Activated naive CD8-positive, alpha-beta T cell treated with anti-CD3 and anti-CD28 coated beads, Interleukin-2, amount 10 ng/mL, durations not matched to agents 7 days and 5 days (primary cell): ENCODE measurements at regions not wholly inside any gene's neighbourhood (a gene's known extent, or its start where the extent isn't known, plus 50 kb on each side); places are given as distances from the start of the nearest gene placed in this dataset.
"Not testable (repeated sequence)": the region's sequence is repeated elsewhere in the genome, so short reads cannot be mapped to it uniquely, and the experiment has no call there.

Experiments
- ATAC-seq: fragments of 150-1000 bp; cut with Tn5 transposase; one replicate; pipeline ENCODE4 v1.10.0; 2021; ENCODE audit warnings: low read depth, moderate library complexity
- POLR2A ChIA-PET: fragments of 350-600 bp; sonication (Branson Sonifier 250); formaldehyde crosslinking; loops from one replicate; lab custom pipeline; 2021; ENCODE audit warnings: antibody characterized with exemption; lab: Charles Lee
- DNase-seq: peaks from one replicate; pipeline ENCODE4 v3.0.0; 2021
- H3K27ac Mint-ChIP-seq: one replicate; pipeline ENCODE4 v1.8.0; 2022; ENCODE audit warnings: mild to moderate bottlenecking, mixed read lengths
- H3K27me3 Mint-ChIP-seq: one replicate; pipeline ENCODE4 v1.8.0; 2022; ENCODE audit warnings: mild to moderate bottlenecking, moderate library complexity, mixed read lengths
- H3K36me3 Mint-ChIP-seq: one replicate; pipeline ENCODE4 v1.8.0; 2021; ENCODE audit warnings: mild to moderate bottlenecking, mixed read lengths
- H3K4me1 Mint-ChIP-seq: one replicate; pipeline ENCODE4 v1.8.0; 2021; ENCODE audit warnings: mixed read lengths
- H3K4me3 Mint-ChIP-seq: one replicate; pipeline ENCODE4 v1.8.0; 2022; ENCODE audit warnings: mild to moderate bottlenecking, moderate library complexity, mixed read lengths
- H3K9me3 Mint-ChIP-seq: one replicate; pipeline ENCODE4 v1.8.0; 2021; ENCODE audit warnings: mixed read lengths

GRCh38 chrX:150063138-150063518, 124.8 kb upstream of the EOLA2 start:
- H3K27ac Mint-ChIP-seq: no peak overlapping the region
- POLR2A ChIA-PET: no interaction called here

DNA sequence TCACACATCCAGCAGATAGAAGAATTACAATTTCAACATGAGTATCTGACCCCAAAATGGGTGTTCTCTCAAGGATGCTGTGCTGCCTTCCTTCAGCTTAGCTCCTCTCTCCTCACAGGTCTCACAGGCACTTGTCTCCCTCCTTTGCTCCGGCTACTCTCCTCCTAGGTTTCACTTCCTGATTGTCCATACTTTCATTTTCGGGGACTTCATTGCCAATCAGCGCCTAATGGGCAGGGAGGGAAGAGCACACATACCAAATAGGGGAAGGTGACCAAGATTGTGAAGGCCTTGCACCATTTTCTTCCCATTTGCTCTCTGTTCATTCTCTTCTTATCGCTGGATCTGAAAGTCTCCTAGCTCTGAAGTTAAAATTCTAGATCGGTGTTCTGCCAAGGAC, 125.4 kb upstream of the EOLA2 start:
- ATAC-seq (no peak), DNase-seq (no peak)
- Mint-ChIP-seq H3K9me3 (no peaks in the 10 kb centered on the region), H3K4me3 (no peak overlapping the region), H3K27me3 (peaks cover 4% of the 10 kb centered on the region), H3K4me1 (peaks cover 7% of the 10 kb centered on the region), H3K27ac (no peak overlapping the region), H3K36me3 (no peaks in the 10 kb centered on the region)
- POLR2A ChIA-PET: no interaction called here

More at GRCh38 chrX:150063138-150063518, 124.8 kb upstream of the EOLA2 start:
- H3K4me3 Mint-ChIP-seq: no peak overlapping the region
- no peaks in the 10 kb centered on the region for H3K36me3 Mint-ChIP-seq
- ATAC-seq: no peak
- DNase-seq: no peak
- H3K9me3 Mint-ChIP-seq: no peaks in the 10 kb centered on the region
- peaks cover 7% of the 10 kb centered on the region for H3K4me1 Mint-ChIP-seq
- H3K27me3 Mint-ChIP-seq: peaks cover 4% of the 10 kb centered on the region

DNA sequence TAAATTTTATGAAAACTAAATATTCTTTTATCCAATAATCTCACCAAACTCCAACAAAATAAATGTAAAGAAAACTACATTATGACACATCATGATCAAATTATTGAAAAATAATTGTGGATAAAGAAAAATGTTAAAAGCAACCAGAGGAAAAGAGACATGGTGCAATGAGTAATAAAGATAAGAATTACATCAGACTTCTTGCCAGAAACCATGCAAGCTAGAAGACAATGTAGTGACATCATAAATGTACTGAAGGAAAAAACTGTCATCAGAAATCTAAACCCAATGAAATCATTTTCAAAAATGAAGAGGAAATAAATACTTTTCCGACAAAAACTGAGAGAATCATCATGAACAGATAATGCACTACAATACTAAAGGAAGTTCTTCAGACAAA, 135.9 kb upstream of the EOLA2 start:
- ATAC-seq: no peak

DNA sequence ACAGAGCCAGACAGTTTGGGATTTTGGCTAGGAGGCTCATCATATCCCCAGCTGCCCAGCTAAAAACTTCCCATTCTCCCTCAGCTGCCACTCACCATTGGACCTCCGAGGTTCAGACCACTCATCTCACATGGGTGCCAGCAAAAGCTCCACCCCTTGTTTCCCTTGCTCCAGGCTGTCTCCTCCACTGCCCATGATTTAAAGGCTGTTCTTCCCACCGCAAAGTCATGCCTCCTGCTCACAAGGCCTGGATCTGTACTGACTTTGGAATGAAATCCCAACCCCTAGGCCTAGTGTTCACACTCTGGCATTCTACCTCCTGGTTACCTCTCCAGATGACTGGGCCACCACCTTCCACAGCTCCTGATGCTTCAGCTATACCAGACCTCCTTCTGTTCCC, 142.2 kb upstream of the EOLA2 start:
- H3K27ac Mint-ChIP-seq: no peak overlapping the region
- H3K4me1 Mint-ChIP-seq: no peaks in the 10 kb centered on the region
- H3K9me3 Mint-ChIP-seq: no peaks in the 10 kb centered on the region
- POLR2A ChIA-PET: no interaction called here
- no peak for DNase-seq
- H3K27me3 Mint-ChIP-seq: no peaks in the 10 kb centered on the region
- H3K36me3 Mint-ChIP-seq: no peaks in the 10 kb centered on the region
- H3K4me3 Mint-ChIP-seq: no peak overlapping the region
- ATAC-seq: no peak

More for the DNA sequence above, 135.9 kb upstream of the EOLA2 start:
- no peak overlapping the region for H3K4me3 Mint-ChIP-seq
- H3K27me3 Mint-ChIP-seq: peaks cover 6% of the 10 kb centered on the region
- no peaks in the 10 kb centered on the region for H3K36me3 Mint-ChIP-seq
- POLR2A ChIA-PET: no interaction called here
- no peak for DNase-seq
- H3K4me1 Mint-ChIP-seq: no peaks in the 10 kb centered on the region
- H3K9me3 Mint-ChIP-seq: no peaks in the 10 kb centered on the region
- no peak overlapping the region for H3K27ac Mint-ChIP-seq

DNA sequence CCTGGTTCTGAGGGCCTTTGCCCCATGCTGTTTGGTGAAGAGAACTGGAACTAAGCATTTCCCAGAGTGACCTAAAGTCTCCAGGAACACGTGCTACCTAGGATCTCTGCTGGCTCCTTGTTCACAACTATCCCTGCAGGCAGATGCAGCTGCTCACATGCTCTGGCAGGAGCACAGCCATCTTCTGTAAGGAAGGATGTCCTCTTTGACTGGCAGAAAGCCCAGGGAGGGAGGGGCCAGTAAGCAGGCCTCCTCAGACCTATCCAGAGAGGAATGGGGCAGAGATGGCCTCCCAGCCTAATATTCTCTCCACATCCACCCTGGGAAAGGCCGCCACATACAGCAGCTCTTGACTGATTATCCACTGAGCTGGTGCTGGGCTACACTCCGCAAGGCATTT, 142.8 kb upstream of the EOLA2 start:
- POLR2A ChIA-PET: no interaction called here
- no peaks in the 10 kb centered on the region for H3K4me1 Mint-ChIP-seq
- H3K27ac Mint-ChIP-seq: no peak overlapping the region
- H3K9me3 Mint-ChIP-seq: no peaks in the 10 kb centered on the region
- H3K4me3 Mint-ChIP-seq: no peak overlapping the region
- ATAC-seq (no peak), DNase-seq (no peak)
- H3K36me3 Mint-ChIP-seq: no peaks in the 10 kb centered on the region
- no peaks in the 10 kb centered on the region for H3K27me3 Mint-ChIP-seq

- no peaks in the 10 kb centered on the region for H3K9me3 Mint-ChIP-seq
- POLR2A ChIA-PET: no interaction called here
- H3K27me3 Mint-ChIP-seq: no peaks in the 10 kb centered on the region
- DNase-seq: no peak
- H3K36me3 Mint-ChIP-seq: no peaks in the 10 kb centered on the region
- no peak overlapping the region for H3K4me3 Mint-ChIP-seq
- no peak overlapping the region for H3K27ac Mint-ChIP-seq
- no peak for ATAC-seq
- no peaks in the 10 kb centered on the region for H3K4me1 Mint-ChIP-seq
These were observed 146.4 kb upstream of the EOLA2 start for GRCh38 chrX:150084496-150085229.

GRCh38 chrX:150085881-150086280, 147.6 kb upstream of the EOLA2 start:
- DNase-seq: no peak
- Mint-ChIP-seq H3K27me3 (no peaks in the 10 kb centered on the region), H3K4me1 (no peaks in the 10 kb centered on the region), H3K4me3 (no peak overlapping the region), H3K9me3 (no peaks in the 10 kb centered on the region), H3K27ac (no peak overlapping the region), H3K36me3 (no peaks in the 10 kb centered on the region)
- POLR2A ChIA-PET: no interaction called here
- ATAC-seq: no peak

- no peaks in the 10 kb centered on the region for H3K27me3 Mint-ChIP-seq
- H3K36me3 Mint-ChIP-seq: no peaks in the 10 kb centered on the region
- DNase-seq (no peak), ATAC-seq (no peak)
- H3K27ac Mint-ChIP-seq: no peak overlapping the region
- POLR2A ChIA-PET: no interaction called here
- H3K4me1 Mint-ChIP-seq: no peaks in the 10 kb centered on the region
- H3K4me3 Mint-ChIP-seq: no peak overlapping the region
- no peaks in the 10 kb centered on the region for H3K9me3 Mint-ChIP-seq
These were observed 148.1 kb upstream of the EOLA2 start for GRCh38 chrX:150086371-150086770.

- H3K9me3 Mint-ChIP-seq: no peaks in the 10 kb centered on the region
- DNase-seq (no peak), ATAC-seq (no peak)
- POLR2A ChIA-PET: no interaction called here
- no peak overlapping the region for H3K4me3 Mint-ChIP-seq
- H3K36me3 Mint-ChIP-seq: no peaks in the 10 kb centered on the region
- H3K27ac Mint-ChIP-seq: no peak overlapping the region
- H3K4me1 Mint-ChIP-seq: no peaks in the 10 kb centered on the region
- H3K27me3 Mint-ChIP-seq: no peaks in the 10 kb centered on the region
These were observed 149.3 kb upstream of the EOLA2 start for GRCh38 chrX:150087612-150088011.

GRCh38 chrX:150088042-150088441, 149.8 kb upstream of the EOLA2 start:
- DNase-seq (no peak), ATAC-seq (no peak)
- Mint-ChIP-seq H3K4me3 (no peak overlapping the region), H3K36me3 (no peaks in the 10 kb centered on the region), H3K27me3 (no peaks in the 10 kb centered on the region), H3K27ac (no peak overlapping the region), H3K9me3 (no peaks in the 10 kb centered on the region), H3K4me1 (no peaks in the 10 kb centered on the region)
- POLR2A ChIA-PET: no interaction called here

- POLR2A ChIA-PET: no interaction called here
- DNase-seq (no peak), ATAC-seq (no peak)
- Mint-ChIP-seq H3K9me3 (no peaks in the 10 kb centered on the region), H3K36me3 (no peaks in the 10 kb centered on the region), H3K27me3 (no peaks in the 10 kb centered on the region), H3K27ac (no peak overlapping the region), H3K4me3 (no peak overlapping the region), H3K4me1 (no peaks in the 10 kb centered on the region)
These were observed 150.7 kb upstream of the EOLA2 start for GRCh38 chrX:150088766-150089518.

DNA sequence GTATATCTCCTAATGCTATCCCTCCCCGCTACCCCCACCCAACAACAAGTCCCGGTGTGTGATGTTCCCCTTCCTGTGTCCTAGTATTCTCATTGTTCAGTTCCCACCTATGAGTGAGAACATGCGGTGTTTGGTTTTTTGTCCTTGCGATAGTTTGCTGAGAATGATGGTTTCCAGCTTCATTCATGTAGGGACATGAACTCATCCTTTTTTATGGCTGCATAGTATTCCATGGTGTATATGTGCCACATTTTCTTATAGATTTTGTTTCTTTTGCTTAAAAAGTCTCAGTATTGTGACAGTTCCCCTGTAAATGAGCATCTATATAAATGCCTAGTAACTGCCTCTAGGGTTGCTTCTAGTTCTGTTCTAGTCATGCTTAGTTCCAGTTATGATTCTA, 153.0 kb upstream of the EOLA2 start:
- POLR2A ChIA-PET, H3K27ac Mint-ChIP-seq, H3K36me3 Mint-ChIP-seq, DNase-seq, H3K27me3 Mint-ChIP-seq, H3K4me3 Mint-ChIP-seq, H3K4me1 Mint-ChIP-seq, H3K9me3 Mint-ChIP-seq, ATAC-seq: not testable (repeated sequence)

DNA sequence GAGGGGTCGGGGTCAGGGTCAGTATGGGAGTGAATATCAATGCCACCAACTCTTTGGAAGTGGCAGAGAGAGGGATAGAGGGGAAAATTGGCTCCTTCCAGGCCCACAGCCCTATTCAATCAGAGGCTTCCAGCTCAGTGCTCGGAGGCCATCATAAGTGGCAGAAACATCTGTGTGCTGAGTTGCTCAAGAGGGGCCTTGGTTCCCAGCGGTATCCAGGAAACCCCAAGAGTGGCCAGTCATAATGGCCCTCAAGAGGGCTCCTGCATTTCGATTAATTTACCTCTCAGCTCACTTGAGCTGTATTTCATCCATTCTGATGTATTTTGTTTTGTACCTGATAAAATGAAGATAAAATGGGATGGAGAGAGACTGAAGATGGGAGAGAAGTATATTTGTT, 154.3 kb upstream of the EOLA2 start:
- no peak overlapping the region for H3K27ac Mint-ChIP-seq
- H3K4me3 Mint-ChIP-seq: no peak overlapping the region
- H3K9me3 Mint-ChIP-seq: no peaks in the 10 kb centered on the region
- POLR2A ChIA-PET: no interaction called here
- ATAC-seq: no peak
- no peak for DNase-seq
- peaks cover 6% of the 10 kb centered on the region for H3K27me3 Mint-ChIP-seq
- no peaks in the 10 kb centered on the region for H3K36me3 Mint-ChIP-seq
- no peaks in the 10 kb centered on the region for H3K4me1 Mint-ChIP-seq

DNA sequence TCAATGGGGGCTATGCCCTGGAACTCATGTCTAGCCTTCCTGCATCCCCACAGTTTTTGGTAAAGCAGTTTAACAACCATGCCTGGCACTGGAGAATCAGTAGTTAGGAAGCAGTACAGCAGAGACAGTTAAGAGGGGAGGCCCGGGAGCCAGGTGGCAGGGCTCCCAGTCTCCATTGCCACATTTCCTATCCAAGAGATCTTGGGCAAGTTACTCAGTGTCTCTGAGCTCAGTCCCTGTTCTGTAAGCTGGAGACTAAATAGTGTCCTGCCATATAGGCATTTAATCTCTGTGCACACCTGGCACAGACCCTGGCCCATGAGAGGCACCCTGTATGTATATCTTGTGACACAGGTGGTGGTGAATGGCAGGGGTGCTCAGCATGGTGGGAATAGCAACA, 156.1 kb upstream of the EOLA2 start:
- Mint-ChIP-seq H3K36me3 (no peaks in the 10 kb centered on the region), H3K4me1 (no peaks in the 10 kb centered on the region)
- POLR2A ChIA-PET: no interaction called here

More for the DNA sequence above, 156.1 kb upstream of the EOLA2 start:
- Mint-ChIP-seq H3K27ac (no peak overlapping the region), H3K9me3 (no peaks in the 10 kb centered on the region), H3K27me3 (peaks cover 6% of the 10 kb centered on the region), H3K4me3 (no peak overlapping the region)
- DNase-seq (no peak), ATAC-seq (no peak)
